HG02840 (cell line): ENCODE measurements at regions not wholly inside any gene's neighbourhood (a gene's known extent, or its start where the extent isn't known, plus 50 kb on each side); places are given as distances from the start of the nearest gene placed in this dataset.
"Not testable (repeated sequence)": the region's sequence is repeated elsewhere in the genome, so short reads cannot be mapped to it uniquely, and the experiment has no call there.

ENCODE experiments used
- ATAC-seq: cut with Tn5 transposase; IDR thresholded peaks from one replicate; pipeline ENCODE4 v1.9.1; 2021; ENCODE audit warnings: mild to moderate bottlenecking, moderate library complexity, moderate number of reproducible peaks; ENCODE audit not compliant: unreplicated experiment, low FRiP score

DNA sequence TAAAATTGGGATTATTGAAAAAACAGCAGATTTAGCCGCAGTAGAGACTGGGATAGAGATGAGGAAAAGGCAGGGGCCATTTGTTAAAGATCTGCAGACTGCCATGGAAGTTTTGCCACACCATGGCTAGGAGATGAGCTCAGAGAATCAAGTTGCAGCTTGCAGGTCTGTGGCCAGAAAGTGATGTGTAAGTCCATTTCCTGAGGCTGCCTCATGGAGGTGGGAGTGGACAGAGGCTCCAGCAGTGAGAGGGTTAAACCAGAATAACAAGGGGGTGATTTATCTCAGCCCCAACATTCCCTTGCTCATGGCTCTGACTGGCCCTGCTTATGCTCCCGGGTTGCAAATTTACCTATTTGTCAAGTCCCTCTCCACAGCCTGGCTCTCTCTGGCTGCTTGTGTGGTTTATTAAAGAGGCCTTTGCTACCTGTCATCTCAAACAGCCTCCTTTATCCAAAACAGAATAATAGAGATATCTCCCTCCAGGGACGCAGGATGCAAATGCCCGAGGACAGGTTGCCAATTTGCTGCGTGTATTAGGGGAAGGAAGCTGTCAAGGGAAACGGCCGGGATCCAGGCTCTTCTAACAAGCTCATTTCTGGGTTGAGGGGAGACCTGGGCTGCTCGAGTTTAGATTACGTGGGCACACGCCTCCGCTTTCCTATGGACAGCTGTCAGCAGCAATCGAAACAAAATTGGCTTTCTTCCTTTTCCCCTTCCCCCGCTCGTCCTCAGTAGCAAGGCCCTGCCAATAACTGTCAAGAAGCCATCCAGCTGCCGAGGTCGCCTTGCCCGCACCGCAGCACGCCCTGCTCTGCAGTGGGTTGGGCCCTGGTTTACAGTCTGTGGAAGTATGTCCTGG, 72.8 kb upstream of the PITX1 start:
- ATAC-seq: no peak

DNA sequence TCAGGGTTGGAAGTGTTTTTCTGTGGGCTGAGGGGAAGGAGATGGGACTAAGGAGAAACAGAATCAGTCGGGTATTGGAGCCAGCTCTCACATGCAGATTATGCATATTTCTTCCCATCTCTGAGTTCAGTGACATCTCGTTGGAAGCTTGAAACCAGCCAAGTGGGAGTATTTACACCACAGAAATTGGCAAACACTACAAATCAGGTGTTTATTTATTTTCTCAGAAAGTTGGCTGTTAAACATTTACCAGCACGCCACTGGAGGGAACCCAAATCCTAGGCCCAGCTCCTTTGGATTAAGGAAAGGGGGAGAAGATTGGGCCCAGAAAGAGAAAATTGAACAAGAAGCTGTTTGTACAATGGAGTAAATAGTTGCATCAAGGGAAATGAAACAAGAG, 72.1 kb upstream of the PITX1 start:
- ATAC-seq: no peak

DNA sequence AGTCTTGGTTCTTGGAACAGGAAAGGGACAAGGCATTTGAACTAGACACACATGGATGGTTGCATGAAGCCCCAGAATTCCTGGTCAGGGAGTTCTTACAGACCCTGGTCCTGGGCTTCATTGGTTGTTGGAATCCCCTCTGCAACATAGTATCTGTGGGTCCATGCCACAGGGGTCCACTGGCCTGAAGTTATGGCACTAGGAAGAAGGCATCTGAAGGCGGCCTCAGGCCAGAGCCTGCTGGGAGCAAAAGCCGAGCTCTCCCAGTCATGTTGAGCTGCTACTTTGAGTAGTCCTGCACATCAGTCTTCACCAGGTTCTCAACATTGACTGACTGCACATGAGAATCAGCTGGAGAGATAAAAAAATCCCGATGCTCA, 71.1 kb upstream of the PITX1 start:
- no peak for ATAC-seq

DNA sequence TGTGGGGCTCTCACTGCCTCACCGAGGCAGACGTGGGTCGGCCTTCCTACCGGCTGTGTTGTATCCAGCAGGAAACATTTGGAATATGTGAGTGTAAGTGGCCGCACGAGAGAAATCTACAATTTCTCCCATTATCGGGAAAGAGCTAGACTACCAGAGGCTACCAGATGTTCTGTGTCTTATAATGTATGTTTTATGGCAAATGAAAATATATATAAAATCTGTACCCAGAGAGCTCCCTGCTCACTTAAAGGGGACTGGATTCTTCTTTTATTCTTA, 69.5 kb upstream of the PITX1 start:
- no peak for ATAC-seq

DNA sequence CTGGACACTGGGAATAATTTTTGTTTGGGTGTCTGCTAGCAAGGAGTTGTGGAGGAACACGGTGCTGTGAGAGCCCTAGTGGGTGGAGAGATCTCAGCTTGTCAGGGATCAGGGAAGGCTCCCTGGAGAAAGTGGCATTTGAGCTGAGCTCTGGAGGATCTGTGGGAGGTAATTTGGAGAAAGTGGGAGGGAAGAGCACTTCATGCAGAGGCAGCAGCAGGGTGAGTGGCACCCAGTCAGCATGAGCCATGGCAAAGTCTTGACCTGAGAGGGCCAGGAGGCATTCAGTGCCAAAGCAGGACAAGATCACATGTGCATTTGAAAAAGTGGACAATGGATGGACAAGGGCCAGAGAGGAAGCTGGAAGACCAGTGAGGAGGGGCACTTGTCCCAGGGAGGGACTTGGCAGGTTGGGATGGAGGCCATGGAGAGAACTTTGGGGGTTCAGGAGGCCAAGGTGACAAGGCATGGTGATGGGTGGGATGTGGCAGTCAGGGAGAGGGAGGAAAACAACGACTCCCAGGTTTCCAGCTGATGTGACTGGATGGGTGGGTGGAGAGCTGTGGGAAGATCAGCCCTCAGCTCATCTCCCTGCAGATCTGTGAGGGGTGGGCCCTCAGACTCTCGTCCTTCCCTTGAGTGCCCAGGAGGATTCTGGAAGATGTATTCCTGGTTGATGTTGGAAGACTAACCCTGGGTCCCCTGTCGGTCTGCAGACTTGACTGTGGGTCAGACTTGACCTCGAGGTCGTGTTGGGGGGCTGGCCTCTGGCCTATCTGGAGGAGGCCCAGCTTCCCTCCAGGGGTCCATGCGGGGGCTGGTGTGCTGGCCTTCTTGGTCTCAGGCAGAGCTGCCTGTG, 68.9 kb upstream of the PITX1 start:
- no peak for ATAC-seq

DNA sequence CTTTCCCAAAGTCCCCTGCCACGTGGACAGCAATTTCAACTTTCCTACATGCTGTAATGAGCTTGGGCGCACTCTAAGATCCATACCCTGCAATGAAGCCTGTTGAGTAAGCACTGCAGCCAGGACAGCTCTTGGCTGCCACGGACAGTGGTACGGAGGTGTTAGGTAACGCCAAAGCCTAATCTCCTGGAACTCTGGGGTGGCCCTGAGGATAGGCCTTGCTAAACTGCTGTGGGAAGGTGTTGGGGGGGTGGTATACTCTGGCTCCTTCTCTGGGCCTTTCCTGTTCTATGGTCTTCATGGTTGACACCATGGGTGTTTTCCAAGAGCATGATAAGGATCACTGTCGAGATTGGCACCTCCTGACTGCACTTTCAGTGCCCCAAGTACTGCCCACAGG, 66.4 kb upstream of the PITX1 start:
- no peak for ATAC-seq

DNA sequence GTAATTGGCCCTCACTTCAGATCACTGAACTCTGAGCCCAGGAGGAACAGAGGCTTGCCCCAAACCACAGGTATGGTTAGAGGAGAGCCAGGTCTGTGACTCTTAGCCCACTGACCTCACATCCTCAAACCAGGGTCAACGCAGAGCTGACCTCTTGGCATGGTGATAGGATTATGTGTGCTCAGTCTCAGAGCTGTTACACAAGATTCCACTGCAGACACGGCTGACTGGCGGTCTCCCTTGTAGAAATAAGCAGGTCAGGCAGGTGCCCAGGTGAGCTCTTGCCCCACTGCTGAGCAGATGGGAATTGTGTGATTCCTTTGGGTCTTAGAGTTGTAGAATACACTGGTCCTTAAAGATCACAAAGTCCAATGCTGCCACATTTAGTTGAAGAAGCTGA, 66.0 kb upstream of the PITX1 start:
- no peak for ATAC-seq

DNA sequence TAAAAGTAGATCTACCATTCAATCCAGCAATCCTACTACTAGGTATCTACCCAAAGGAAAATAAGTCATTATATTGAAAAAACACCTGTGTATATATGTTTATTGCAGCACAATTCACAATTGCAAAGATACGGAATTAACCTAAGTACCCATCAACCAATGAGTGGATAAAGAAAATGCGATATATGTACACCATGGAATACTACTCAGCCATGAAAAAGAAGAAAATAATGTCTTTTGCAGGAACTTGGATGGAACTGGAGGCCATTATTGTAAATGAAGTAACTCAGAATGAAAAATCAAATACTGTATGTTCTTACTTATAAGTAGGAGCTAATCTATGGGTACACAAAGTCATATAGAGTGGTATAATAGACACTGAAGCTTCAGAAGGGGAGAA, 63.4 kb upstream of the PITX1 start:
- ATAC-seq: no peak

DNA sequence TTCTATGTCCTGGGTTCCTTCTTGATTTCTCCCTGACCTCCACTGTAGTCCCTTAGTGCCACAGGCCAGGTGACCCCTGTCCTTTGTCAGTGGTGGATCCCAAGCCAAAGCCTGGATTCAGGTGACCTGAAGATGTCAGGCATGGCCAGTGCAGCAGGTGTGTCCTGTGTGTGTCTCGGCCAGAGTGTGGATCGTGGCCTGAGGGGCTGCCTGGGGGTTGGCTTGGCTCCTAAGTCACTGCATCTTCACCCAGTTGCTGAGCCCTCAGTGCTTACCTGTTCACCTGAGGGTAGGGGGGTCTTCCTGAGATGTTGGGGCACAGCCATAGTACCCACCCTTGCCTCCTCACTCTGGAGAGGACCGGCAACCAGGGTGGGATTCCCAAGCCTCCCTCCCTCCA, 61.8 kb upstream of the PITX1 start:
- no peak for ATAC-seq

DNA sequence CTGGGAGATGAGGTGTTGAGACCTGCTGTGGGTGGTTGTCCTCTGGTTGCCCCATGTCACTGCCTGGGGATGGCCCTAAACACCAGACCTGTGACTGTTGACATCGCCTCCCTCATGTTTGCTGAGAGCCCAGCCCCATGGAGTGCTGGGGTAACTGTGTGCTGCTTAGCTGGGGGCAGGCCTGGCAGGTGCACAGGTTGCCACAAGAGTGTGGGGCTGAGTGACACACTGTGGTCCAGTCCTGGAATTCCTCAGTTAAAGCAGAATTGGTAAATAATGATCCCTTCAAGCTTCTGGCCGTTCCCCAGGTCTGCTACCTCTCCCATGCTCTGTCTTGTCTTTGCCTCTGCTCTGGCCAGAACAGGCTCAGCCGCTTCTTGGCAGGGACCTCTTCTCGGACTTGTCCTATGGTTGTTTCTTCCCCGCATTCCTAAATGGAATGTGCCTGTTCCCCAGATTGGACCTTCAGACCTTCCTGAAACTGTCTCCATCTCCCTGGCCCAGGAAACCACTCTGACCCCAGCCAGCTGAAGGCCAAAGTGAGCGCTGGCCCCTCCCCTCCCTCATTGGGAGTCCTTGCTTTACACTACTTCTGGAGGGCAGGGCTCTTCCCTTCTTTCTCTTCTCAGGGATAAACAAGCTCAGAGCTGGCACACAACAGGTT, 61.2 kb upstream of the PITX1 start:
- no peak for ATAC-seq

DNA sequence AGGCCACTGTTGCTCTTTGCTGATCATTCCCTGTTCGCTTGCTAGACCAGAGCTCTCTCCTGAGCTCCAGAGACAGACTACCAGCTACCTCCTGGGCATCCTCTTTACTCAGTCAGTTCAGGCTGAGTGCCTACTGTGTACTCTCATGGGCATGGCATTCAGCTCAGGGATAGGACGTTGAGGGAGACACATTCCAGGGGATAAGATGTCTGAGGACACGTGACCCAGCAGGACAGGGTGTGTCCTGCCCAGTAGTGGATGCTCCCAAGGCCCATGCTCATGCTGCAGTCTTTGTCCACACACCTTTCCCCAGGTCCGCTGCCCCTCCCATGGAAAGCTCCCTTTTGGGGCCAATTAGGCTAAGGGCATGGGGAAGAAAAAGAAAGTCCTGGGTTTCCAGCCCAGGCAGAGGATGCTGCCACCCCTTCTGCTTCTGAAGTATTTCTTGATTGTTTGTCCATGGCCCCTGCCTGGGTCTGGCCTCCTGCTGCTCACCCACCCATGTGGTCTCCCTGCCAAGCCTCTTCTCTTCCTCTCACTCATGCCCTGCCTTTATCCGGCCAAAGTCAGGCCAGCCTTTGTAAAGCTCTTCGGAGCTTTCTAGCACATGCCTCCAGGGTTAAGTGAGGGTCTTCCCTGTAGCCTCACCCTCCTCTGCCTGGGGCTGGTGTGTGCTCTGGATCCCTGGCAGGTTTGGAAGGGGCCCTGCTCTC, 60.5 kb upstream of the PITX1 start:
- no peak for ATAC-seq

DNA sequence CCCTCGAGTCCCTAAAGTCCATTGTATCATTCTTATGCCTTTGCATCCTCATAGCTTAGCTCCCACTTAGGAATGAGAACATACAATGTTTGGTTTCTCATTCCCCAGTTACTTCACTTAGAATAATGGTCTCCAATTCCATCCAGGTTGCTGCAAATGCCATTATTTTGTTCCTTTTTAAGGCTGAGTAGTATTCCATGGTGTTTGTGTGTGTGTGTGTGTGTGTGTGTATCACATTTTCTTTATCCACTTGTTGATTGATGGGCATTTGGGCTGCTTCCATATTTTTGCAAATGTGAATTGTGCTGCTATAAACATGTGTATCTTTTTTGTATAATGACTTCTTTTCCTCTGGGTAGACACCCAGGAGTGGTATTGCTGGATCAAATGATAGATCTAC, 59.5 kb upstream of the PITX1 start:
- ATAC-seq: not testable (repeated sequence)

DNA sequence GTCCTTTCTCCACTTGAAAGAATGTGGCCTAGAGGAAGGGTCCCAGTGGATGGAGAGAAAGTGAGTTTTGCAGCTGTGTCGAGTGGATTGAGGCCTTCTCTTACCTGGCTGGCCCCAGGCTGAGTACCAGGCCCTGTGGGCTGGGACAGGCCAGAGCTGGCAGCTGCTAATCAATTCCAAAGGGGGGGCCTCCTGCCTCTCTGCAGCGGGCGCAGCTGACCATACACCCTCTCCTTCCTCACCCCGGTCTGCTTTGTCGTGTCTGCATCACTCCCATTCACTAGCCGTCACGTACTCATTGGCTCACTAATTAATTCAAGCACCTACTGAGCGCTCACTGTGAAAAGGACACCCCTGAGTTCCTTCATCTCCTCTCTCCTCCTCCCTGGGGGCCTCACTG, 58.4 kb upstream of the PITX1 start:
- ATAC-seq: no peak

DNA sequence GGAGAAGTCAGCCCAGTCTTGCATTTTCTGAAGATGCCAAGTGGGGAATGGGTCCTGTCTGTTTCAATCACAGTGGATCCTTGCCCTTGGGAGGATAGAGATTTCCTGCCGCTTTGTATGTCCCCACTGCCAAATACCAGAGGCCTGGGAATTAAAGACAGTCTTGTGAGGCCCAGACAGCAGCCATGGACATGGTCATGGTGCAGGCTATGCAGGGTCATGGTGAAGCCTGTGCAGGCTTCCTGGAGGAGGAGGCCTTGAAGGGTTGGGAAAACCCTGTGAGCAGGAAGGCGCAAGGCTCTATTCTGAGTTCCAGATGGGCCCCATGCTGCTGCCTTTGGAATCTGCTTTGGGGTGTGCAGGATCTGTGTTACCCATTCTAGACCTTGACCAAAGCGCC, 57.3 kb upstream of the PITX1 start:
- ATAC-seq: no peak

DNA sequence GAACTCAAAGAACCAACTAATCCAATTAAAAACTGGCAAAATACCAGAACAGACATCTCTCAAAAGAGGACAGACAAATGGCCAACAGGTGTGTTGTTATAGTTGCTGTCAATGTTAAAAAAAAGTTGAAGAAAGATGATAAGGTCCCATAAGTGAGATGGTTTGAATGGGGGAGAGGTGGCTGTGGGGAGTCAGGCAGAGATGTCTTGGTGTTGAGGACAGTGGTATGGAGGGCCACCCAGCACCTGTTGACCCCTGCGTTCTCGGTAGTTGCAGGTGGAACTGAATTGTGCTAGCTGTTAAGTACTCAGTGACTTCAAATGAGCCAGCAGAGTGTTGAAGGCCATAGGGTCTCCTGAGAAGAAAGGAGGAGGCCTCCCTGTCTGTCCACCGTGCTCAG, 55.9 kb upstream of the PITX1 start:
- ATAC-seq: no peak

DNA sequence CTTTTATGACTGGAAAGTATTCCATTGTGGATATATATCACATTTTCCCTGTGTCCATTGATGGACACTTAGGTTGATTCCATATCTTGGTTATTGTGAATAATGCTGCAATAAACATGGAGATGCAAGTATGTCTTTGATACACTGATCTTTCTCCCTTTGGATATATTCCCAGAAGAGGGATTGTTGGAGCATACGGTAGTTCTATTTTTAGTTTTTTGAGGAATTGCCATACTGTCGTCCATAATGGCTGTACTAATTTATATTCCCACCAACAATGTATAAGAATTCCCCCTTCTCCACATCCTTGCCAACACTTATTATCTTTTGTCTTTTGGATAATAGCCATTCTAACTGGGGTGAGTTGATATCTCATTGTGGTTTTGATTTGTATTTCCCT, 54.9 kb upstream of the PITX1 start:
- no peak for ATAC-seq

DNA sequence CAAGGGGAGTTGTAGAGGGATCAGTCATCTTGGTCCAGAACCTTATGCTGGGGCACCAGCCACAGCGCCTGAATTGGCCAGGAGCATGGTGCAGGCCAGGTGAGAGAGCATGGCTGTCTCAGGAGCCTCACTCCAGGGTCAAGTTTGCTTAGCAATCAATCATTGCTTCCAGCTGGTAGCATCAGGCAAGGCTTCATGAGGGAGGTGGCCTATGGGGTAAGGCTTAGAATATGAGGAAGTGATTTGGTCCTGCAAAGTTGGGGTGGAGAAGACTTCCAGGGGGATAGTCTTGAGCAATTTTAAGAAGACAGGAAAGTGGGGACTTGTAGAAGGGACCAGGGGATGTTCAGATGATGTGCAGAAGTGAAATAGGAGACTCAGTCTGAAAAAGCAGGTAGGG, 53.9 kb upstream of the PITX1 start:
- ATAC-seq: no peak

DNA sequence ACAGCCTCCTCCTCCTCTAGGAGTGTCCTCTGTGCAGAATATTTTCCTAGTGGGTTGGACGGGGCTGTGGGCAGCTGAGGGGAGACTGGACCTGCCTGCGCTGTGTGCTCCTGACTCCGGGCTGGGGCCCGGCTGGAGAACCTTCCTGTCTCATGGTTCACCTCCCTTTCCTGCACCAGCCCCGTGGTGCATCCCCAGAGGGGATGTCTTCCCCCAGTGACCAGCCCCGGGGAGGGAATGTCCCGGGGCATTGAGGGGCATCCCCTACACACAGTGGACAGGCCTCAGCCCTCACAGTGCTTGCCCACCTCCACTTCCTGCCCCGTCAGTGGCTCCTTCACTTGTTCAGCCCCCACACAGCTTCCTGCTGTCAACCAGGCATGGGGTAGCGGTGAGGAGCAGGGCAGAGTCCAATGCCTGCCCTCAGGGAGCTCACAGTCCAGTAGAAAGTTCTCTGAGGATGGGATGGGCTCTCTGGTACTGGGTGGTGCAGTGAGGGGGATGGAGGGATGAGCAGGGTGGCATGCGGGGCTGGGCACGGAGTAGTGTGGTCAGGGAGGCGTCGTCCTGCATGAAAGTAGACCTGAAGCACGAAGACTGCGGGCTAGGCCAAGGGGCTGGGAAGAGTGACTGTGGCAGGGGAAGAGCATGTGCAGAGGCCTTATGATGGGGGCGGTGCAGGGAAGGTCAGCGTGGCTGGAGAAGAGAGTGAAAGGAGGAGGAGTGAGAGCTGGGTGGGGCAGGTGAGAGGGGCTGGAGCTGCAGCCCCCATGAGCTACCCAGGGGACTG, 52.1 kb upstream of the PITX1 start:
- no peak for ATAC-seq

DNA sequence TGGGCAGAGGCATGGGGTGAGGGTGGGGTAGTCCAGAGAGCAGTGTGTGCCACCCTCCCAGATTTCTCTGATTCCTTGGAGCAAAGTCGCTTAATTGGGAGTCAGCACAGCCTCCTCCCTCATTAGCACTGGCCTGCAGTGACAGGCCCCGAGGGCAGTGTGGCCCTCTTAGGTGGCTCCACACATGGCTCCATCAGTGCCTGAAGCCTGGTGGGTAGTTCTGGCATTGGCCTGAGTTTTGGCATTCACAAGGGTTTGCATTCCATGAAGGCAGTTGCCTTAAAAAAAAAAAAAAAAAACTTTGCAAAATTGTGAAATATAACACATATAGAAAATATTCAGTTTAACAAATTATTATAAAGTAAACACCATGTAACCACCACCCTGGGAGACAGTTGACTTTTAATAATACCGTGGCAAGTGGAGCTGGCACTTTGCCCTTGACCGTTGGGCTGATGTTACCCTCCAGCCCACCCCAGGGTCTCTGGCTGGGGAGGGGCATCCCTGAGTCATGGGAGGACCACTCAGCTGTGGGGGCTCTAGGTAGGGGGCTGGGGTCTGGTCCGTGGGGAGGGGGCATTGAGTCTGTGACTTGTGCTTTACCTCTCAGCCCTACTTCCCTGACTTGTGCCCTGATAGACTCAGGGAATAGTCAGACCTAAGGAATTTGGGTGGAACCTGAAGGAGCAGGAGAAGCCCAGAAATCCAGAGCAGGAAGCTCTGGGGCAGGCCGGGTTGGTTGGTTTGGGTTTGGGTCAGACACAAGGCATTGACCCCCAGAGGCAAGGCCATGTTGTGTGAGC, 51.3 kb upstream of the PITX1 start:
- ATAC-seq: no peak
